MM.1S (cell line): ENCODE measurements at regions not wholly inside any gene's neighbourhood (a gene's known extent, or its start where the extent isn't known, plus 50 kb on each side); places are given as distances from the start of the nearest gene placed in this dataset.

ENCODE experiments used
- DNase-seq: peaks from one replicate; pipeline ENCODE4 v3.0.0-alpha.2; 2015
- H2AFZ ChIP-seq: fragments of 300-600 bp; sonication (generic); 2 replicates; pipeline ENCODE4 v1.6.0; 2016; ENCODE audit warnings: antibody characterized with exemption, low read length
- H3F3A ChIP-seq: fragments of 300-600 bp; sonication (generic); 2 replicates; pipeline ENCODE4 v1.6.1; 2016; ENCODE audit warnings: mild to moderate bottlenecking, antibody characterized with exemption, low read length, moderate library complexity, mixed read lengths; ENCODE audit not compliant: insufficient read depth
- H3K27ac ChIP-seq: fragments of 300-600 bp; sonication (generic); 2 replicates; pipeline ENCODE4 v1.5.1; 2016; ENCODE audit warnings: mild to moderate bottlenecking, low read length
- H3K27me3 ChIP-seq: fragments of 300-600 bp; sonication (generic); replicated peaks from 2 replicates; pipeline ENCODE4 v1.6.0; 2016; ENCODE audit warnings: low read length; ENCODE audit not compliant: insufficient read depth
- H3K36me3 ChIP-seq: fragments of 300-600 bp; sonication (generic); replicated peaks from 2 replicates; pipeline ENCODE4 v1.6.1; 2016; ENCODE audit warnings: mild to moderate bottlenecking, low read length, mixed read lengths; ENCODE audit not compliant: insufficient read depth
- H3K4me1 ChIP-seq: fragments of 300-600 bp; sonication (generic); 2 replicates; pipeline ENCODE4 v1.6.1; 2016; ENCODE audit warnings: low read length, mixed read lengths
- H3K4me2 ChIP-seq: fragments of 300-600 bp; sonication (generic); 2 replicates; pipeline ENCODE4 v1.6.0; 2016; ENCODE audit warnings: low read depth, low read length
- H3K4me3 ChIP-seq: fragments of 300-600 bp; sonication (generic); 2 replicates; pipeline ENCODE4 v1.5.1; 2016; ENCODE audit warnings: low read length, mixed read lengths
- H3K79me2 ChIP-seq: fragments of 300-600 bp; sonication (generic); 2 replicates; pipeline ENCODE4 v1.6.1; 2016; ENCODE audit warnings: mixed run types, low read length, mixed read lengths
- H3K9ac ChIP-seq: fragments of 300-600 bp; sonication (generic); 2 replicates; pipeline ENCODE4 v1.6.1; 2016; ENCODE audit warnings: low read length, mixed read lengths
- H3K9me2 ChIP-seq: fragments of 300-600 bp; sonication (generic); replicated peaks from 2 replicates; pipeline ENCODE4 v1.6.1; 2016; ENCODE audit warnings: mild to moderate bottlenecking, low read length, mixed read lengths; ENCODE audit not compliant: insufficient read depth
- H3K9me3 ChIP-seq: fragments of 300-600 bp; sonication (generic); replicated peaks from 2 replicates; pipeline ENCODE4 v1.6.1; 2016; ENCODE audit warnings: mild to moderate bottlenecking, low read length, mixed read lengths; ENCODE audit not compliant: insufficient read depth
- H4K20me1 ChIP-seq: fragments of 300-600 bp; sonication (generic); 2 replicates; pipeline ENCODE4 v1.6.1; 2016; ENCODE audit warnings: mild to moderate bottlenecking, low read length, moderate library complexity, mixed read lengths; ENCODE audit not compliant: insufficient read depth
- CTCF ChIP-seq: fragments of 300-600 bp; sonication (generic); IDR thresholded peaks from 2 replicates; pipeline ENCODE4 v1.5.1; 2016; ENCODE audit warnings: antibody characterized with exemption, low read length, mixed read lengths
- EZH2 ChIP-seq: fragments of 300-600 bp; sonication (generic); optimal IDR thresholded peaks from 2 replicates; pipeline ENCODE3; 2017; ENCODE audit warnings: low read depth, mild to moderate bottlenecking, antibody characterized with exemption, low read length, mixed read lengths
- EZH2phosphoT487 ChIP-seq: fragments of 300-600 bp; sonication (generic); IDR thresholded peaks from 2 replicates; pipeline ENCODE4 v1.6.1; 2018; ENCODE audit warnings: antibody characterized with exemption, low read length

DNA sequence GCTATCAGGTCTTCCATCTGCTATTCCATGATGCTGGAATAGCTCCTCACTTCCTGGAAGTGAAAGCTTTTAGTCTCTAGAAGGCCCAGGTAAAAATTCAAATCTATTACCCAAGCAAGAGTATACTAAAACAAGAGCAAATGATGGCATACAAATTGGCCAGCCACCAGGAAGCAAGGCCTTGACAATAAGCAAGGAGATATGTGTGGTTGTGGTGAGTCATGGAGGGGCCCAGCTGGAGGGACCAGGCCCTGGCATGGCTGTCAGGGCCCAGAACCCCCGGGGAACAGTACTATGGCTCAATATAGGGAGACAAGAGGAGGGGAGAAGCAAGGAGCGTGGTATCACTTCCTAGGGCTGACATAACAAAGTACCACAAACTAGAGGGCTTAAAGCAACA, 358.7 kb downstream of the RRAGC start:
- no peaks in the 10 kb centered on the region for H3K36me3 ChIP-seq
- H3K9ac ChIP-seq, result no peak overlapping the region
- H3F3A ChIP-seq, result peaks cover 9% of the 10 kb centered on the region; the same call in 1 of the 2 replicates
- H3K9me3 ChIP-seq, result no peaks in the 10 kb centered on the region
- H4K20me1 ChIP-seq, result no peaks in the 10 kb centered on the region
- no peaks in the 10 kb centered on the region for H3K27me3 ChIP-seq
- no peak overlapping the region for H3K4me3 ChIP-seq
- H3K4me1 ChIP-seq, result peaks cover 10% of the 10 kb centered on the region; the same call in 1 of the 2 replicates
- H3K9me2 ChIP-seq, result no peaks in the 10 kb centered on the region
- no peak overlapping the region for H3K4me2 ChIP-seq
- DNase-seq, result no peak
- no peak overlapping the region for H3K27ac ChIP-seq
- TF ChIP-seq CTCF (no peak), EZH2 (no peak), EZH2phosphoT487 (no peak)
- H2AFZ ChIP-seq, result no peak overlapping the region
- no peaks in the 10 kb centered on the region for H3K79me2 ChIP-seq

- Histone ChIP-seq H3K27me3 (no peaks in the 10 kb centered on the region), H3K79me2 (no peaks in the 10 kb centered on the region), H3K9ac (no peak overlapping the region), H3K4me3 (no peak overlapping the region), H3K4me1 (peaks cover 10% of the 10 kb centered on the region; the same call in 1 of the 2 replicates), H3K9me3 (no peaks in the 10 kb centered on the region), H3K27ac (no peak overlapping the region), H3K36me3 (no peaks in the 10 kb centered on the region), H2AFZ (no peak overlapping the region), H3K4me2 (no peak overlapping the region), H3F3A (peaks cover 9% of the 10 kb centered on the region; the same call in 1 of the 2 replicates), H3K9me2 (no peaks in the 10 kb centered on the region), H4K20me1 (no peaks in the 10 kb centered on the region)
- DNase-seq, result no peak
- TF ChIP-seq EZH2, result no peak
- peak; percentile 47 for TF ChIP-seq CTCF
Measured at GRCh38 chr1:38500352-38500751, 359.2 kb downstream of the RRAGC start.

DNA sequence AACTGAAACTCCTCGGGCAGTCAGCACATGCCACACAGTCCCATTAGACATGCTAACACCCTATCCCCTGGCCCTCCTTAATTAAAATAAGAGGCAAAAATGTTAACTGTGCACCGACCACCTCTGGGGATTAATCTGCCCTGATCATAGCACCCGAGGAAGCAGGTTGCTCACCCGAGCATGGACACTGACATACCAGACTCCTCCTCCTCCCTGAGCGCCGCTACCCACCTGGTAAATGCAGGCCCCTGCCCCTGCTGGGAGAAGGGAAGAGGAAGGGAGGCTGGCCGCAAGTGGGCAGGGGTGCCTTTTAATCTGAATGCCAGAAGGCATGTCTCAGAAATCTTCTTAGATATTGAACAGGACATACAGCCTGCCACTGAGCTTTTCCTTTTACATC, 360.9 kb downstream of the RRAGC start:
- no peak for TF ChIP-seq EZH2
- TF ChIP-seq CTCF, result no peak
- TF ChIP-seq EZH2phosphoT487, result no peak
- Histone ChIP-seq H4K20me1 (no peaks in the 10 kb centered on the region), H3K27ac (peak overlapping the region; percentile 23; the same call in 1 of the 2 replicates), H3K4me3 (no peak overlapping the region), H3K4me2 (peak overlapping the region; percentile 76), H3K4me1 (peaks cover 10% of the 10 kb centered on the region; the same call in 1 of the 2 replicates), H3K9ac (no peak overlapping the region; the same call in 1 of the 2 replicates), H3K79me2 (no peaks in the 10 kb centered on the region), H2AFZ (peak overlapping the region; percentile 37), H3K9me2 (no peaks in the 10 kb centered on the region), H3K36me3 (no peaks in the 10 kb centered on the region), H3K27me3 (no peaks in the 10 kb centered on the region), H3F3A (peaks cover 9% of the 10 kb centered on the region; the same call in 1 of the 2 replicates), H3K9me3 (no peaks in the 10 kb centered on the region)
- no peak for DNase-seq
